Activated CD8-positive, alpha-beta memory T cell treated with anti-CD3 and anti-CD28 coated beads for 24 hours (primary cell): ENCODE measurements at regions not wholly inside any gene's neighbourhood (a gene's known extent, or its start where the extent isn't known, plus 50 kb on each side); places are given as distances from the start of the nearest gene placed in this dataset.

Experiments used
- DNase-seq: peaks from one replicate; pipeline ENCODE4 v3.0.0-alpha.2; 2020

DNA sequence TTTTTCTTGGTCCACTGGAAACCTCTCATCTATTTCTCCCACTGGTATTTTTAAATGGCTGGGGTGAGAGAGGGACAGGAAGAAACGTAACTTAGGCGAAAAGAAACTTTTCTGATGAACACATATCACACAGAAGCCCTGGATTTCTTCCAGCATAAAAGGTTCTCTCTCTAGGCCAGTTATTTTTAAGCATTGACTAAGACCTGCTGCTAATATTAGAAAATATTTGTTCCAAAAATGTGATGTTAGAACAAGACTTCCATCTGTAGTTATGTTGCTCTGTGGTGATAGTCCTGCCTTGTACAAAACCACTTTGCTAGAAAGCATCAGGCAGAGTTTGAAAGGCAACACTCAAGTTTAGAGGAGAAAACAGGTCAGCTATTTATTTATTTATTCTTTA lies 537.7 kb downstream of the MCTP2 start:
- DNase-seq: no peak

DNA sequence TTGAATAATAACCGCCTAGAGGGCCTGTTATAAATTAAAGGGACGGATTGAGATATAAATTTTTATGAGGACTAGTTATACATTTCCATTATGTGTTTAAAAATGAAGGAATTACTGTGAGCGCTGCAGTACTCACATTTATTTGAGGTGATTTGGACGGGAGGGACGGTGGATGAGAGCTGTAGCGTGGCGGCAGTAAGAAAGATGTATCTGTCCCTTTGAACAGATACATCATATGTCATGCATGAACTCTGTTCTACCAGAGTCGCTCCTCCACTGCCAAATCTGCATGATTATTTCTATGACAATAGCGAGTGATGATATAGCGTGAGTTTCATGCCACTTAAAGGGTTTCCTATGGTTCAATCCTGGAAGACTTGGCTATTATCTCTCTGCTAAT lies 538.8 kb downstream of the MCTP2 start:
- no peak for DNase-seq

DNA sequence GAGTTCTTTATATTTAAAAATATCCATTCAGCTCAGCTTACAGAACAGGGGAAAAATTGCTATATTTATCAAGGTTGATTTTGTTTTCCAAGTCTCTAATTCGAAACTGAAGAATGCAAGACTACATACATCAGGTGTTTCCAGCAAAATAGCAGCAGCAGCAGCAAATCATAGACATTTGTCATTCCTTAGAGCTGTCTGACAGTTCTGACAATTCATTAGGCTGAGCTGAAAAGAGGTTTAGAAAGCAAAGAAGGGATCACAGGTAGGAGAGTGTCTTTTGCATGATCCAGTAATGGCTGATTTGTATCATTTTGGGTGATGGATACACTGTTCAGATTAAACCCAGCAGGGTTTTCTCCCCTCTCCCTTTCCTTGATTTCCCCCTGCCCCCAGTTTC lies 545.7 kb downstream of the MCTP2 start:
- no peak for DNase-seq

DNA sequence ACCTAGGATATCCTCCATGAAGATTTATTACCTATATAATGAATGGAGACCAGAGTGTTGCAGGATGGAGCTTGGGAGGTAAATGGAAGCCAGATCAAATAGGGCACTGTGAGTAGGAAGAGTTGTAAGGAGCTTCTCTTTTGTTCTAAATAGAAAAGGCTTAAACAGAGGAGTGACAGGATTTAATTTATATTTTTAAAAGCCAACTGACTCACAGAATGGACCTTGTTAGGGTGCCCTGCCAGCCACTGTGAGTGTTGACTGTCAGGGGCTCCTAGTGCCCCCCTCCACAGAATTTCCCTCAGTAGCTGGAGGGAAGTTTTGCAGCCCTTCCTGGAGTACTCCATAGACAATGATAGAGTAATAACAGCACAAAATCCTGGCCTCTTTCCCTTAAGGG lies 547.5 kb downstream of the MCTP2 start:
- no peak for DNase-seq

DNA sequence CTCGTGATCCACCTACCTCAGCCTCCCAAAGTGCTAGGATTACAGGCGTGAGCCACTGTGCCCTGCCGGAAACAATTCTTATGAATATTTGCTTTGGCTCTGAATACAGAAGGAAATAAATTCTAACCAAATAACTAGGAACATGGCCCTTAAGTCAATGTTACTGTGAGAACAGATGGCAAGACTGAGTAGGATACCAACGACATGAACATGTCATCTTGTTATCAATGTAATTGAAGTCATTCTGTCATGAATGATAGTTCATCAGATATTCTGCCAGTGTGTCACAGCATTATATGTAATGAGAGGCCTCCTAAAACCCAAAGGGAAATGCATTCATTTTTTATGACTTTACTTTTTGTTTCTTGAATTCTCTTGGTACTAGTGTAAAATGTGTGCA lies 548.8 kb downstream of the MCTP2 start:
- DNase-seq: no peak

DNA sequence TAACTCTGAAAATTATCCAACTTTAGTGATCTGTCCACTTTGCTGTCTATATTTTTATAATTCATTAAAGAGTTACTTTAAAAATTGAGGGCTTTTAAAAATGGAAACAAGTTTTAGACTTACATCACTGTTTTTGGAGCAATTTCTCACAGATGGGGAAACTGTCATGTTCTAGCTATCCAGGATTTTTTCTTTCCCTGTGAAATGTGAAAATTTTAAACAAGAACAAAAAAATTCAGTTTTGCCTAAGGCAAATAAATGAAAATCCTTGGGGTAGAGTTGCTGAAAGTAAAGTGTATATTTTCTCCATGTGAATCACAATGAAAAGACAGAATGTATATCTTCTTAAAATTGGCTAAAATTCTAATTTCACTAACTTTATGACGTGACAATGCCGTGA lies 553.7 kb downstream of the MCTP2 start:
- DNase-seq: no peak

DNA sequence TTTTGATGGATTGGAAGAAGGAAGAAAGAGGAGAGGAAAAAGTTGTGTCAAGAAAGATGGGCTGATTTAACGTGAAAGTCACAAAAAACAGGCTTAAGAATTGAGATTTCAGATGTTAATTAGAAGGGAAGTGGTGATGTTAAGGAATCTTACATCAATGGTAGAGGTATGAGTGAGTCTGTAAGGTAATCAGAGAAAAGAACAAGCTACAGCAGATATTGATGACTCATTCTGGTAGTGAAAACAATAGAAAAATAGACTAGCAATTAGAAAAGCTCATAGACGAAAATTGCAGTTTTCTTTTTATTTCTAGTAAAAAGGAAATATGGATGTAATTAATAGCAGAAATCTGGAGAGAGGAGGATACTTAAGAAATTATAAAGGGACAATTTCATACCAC lies 559.6 kb downstream of the MCTP2 start:
- DNase-seq: no peak

DNA sequence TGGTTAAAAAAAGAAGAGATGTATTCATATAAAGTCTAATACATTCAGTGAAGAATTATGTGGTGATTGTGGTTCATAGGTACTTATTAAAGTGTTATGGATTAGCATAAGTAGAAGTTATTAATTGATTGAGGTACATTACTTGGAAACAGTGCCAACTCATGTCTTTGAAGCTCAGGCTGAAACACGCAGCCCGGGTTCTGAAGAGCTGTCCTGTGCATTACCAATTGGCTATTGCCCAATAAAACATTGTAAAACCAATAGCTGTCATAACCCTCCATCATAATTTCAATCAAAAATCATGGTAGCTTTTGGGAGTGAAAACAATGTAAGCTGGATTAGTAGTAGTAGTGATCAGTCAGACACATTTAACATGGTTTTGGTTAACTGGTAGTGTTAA lies 560.1 kb downstream of the MCTP2 start:
- DNase-seq: no peak

DNA sequence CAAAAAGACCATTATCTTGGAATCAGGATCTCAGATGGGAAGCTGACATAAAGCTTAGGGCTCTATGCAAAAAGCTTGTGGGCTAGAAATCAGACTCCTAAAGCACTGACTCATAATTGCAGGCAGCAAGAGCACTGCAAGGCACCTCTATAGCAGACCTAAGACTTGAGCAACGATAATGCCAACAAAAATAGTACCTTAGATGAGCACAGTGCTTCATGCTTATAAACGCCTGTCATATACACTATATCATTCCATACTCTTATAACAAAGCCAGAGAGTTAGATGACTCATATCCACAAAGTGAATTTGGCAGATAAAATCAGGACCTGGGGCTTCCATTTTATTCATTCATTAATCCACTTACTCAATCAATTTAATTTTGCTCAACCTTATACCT lies 560.8 kb downstream of the MCTP2 start:
- no peak for DNase-seq

DNA sequence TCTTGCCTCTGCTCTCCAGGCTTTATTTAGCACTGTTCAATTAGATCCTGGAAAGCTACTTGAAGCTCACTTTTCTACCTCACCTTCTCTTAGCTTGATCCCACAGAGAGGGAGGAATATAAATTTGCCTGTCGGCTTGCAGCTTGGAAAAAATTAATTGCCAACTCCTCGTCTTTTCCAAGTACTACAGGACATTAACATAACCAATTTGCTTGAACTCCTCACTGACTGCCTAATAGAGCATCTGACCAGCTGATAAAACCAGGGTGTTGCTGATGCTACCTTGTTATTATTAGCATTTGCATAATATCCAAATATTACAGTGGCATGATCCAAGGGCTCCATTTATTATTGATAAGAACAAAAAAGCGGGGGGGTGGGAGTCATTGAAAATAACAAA lies 561.8 kb downstream of the MCTP2 start:
- no peak for DNase-seq

DNA sequence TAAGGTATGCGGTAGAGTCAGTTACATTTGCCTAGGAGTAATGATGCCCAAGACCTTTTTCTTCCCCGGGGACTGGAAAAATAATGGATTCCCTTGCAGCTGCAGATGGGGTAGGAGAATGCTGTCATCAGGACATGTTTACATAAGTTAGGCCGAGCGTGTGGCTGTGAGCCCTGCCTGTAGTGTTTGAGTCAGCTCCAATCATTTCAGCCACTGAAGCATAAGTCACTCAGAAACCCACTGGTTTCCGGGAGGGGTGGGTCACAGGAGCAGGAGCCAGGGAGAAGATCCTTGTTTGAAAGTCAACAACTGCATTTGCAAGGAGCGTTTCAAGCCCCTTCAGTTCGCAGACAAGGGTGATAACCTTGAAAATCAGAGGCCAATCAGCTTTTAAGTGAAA lies 562.3 kb downstream of the MCTP2 start:
- DNase-seq: no peak

DNA sequence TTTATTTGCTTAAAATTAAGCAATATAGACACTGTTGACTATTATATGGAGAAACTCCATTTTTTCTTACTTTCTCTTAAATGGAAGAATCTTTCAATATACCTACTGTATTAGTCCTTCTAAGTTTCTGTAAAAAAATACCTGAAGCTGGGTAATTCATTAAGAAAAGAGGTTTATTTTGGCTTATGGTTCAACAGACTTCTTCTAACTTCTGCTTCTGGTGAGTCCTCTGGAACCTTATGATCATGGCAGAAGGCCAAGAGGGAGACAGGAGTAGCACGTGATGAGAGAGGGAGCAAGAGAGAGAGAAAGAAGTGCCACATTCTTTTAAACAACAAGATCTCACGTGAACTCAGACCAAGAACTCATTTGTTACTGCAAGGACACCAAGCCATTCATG lies 573.3 kb downstream of the MCTP2 start:
- DNase-seq: no peak

DNA sequence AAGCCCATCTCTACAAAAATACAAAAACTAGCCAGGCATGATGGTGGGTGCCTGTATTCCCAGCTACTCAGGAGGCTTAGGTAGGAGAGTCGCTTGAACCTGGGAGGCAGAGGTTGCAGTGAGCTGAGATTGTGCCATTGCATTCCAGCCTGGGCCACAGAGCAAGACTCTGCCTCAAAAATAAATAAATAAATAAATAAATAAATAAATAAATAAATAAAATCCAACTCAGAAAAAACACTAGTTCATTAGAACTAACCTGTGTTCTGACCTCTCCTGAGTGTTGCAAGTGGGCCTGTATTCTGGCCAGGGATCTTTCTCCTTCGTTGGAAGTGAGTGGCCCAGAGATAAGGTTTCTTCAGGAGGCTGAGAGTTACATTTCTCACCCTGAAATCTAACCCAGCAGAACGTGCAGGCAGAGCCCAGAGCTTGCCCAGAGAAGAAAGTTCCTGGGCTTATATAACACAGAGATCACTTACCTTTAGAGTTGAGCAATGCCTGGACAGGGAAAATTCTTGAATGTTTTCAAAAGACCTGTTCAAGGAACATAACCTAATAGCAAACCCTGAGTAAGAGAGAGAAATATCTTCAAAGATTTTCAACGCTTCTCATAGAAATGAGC lies 583.9 kb downstream of the MCTP2 start:
- DNase-seq: no peak

DNA sequence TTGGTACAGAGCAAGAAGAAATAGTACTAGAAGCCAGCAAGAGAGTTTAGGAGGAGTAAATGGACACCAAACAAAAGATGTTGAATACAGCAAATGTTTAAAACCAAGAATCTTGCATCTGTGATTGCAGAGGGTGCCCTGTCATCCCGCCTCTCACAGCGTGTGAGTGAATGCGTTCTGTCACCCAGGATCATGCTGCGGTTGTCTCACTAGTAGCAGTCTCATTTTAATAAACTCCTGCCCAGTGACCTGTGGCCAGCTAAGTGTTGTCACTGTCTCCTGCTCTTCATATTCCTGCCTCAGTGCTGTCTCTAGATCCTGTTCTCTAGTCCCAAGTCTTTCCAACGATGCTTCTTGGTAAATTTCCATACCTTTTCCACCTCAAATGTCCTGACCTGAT lies 584.6 kb downstream of the MCTP2 start:
- no peak for DNase-seq

DNA sequence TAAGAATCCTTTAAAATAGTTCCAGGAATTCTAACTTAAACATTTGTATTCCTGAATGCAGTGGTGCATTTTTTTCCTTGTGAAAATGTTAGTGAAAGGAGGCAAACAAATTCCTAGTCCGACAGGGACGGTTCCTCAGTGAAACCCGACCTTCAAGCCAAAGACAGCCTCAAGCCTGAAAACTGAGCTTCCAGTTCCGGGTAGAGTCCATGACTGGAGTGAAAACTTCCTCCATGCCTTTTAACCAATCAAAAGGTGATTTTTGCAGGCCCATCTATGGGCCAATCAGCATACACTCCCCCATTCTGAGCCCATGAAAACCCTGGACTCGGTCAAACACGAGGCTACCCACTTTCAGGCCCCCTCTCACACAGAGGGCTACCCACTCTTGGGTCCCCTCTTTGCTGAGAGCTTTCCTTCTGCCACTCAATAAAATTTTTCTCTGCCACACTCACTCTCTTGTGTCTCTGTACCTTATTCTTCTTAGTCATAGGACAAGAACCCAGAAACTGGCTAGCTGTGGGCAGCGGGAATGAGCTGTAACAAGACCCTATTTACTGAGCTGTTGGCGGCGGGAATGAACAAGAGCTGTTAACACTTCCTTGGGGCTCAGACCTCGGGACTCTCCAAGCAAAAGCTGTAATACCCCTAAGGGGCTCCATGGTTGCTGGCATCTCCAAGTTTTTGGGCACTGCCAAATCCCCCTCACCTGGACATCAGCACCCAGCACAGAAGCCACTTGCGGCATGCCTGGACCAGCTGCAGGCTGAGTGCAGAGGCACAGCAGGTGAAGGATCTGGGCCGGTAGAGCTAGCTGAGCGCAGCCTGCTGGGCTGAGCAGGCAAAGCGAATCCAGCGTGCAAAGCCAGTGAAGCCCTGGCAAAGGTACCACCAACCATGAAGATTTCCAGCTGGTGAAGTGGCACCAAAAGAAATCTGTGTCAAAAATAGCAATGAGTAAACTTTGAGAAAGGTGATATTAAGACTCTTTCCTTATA lies 598.8 kb downstream of the MCTP2 start:
- DNase-seq: no peak

DNA sequence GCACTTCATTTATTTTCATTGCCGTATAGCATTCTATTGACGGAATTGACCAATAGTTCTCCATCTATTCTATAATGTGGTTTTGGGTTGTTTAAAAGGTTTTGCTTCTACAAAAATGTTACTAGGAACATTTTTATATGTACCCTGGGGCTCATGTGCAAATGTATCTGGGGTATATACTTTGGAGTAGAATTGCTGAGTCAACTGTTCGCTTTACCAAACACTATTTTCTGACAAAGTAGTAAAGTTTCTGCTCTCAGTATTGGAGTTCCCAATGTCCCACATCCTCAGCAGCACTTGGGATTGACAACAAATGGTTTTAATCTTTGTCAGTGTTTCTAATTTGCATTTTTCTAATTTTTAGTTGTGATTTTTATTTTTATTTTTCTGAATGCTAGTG lies 602.6 kb downstream of the MCTP2 start:
- DNase-seq: no peak

DNA sequence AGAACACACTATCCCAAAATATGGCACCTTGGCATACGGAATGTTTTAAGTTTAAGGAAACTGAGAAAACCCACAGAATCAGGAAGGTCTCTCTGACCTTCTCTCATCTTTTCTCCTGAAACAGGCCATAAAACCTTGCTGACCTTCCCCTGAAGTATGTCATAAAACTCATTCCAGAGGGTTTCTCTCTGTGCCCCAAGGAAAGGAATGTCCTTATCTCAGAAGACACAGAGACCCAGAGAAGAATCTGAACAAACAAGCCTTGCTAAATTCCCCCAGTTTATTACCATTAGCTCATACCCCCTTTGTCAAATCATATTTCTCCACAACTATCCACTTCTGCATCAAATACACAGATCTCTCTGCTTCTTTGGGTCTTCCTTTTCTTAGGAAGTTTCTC lies 603.1 kb downstream of the MCTP2 start:
- no peak for DNase-seq

DNA sequence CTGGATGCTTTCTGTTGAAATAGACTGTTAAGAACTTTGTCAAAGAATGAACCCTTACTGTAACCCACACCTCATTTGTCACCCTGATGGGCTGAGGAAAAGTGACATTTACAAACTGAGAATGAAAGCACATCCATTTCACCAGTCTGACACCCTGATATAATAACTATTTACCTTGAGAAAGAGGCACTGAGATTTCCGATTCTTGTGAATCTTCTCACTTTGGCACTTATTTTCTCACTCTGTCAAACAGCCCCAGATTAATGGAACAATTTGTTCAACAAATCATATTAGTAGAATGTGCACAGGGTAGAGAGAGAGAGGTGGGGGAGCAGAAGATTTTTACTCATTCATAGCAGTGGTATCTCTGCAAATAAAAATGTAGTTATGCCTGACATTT lies 606.9 kb downstream of the MCTP2 start:
- no peak for DNase-seq

DNA sequence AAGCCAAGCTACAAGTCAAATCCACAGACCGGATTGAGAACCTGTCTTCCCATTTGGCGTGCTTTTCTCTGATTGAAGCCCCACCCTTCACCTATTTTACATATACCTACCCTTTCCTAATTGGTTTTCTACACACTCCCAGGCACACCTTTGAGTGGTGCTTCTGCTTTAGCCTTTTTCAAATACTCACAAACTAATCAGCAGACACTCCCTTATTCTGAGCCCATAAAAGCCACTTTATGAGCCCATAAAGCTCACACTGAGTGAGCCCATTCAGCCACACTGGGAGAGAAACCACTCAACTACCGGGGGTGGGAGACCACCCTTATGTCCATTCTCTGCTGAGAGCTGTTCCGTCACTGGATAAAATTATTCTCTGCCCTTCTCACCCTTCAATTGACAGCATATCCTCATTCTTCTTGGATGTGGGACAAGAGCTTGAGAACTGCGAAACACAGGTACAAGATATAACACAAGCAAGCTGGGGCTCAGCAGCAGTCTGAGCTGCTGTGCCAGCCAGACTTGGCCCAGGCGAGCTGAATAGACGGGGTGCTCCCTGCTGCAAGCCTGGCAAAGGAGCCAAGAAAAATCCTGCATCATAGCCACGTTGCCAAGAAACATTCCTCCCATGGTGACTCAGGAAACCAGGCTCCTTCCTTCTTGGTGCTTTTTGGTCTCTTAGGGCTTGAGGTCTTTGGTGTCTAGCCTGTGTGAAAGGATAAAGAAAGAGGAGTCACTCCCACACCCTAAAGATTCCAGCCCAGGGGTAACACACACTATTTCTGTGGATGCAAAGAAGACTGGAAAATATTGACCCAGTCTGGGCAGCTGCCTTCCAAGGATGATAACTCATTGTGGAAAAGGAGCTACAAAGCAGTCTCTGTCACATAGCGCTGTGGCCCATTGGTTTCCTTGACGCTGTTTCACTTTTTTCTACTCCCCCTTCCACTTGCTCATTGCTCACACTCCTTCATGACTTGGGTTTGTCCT lies 609.7 kb downstream of the MCTP2 start:
- no peak for DNase-seq

DNA sequence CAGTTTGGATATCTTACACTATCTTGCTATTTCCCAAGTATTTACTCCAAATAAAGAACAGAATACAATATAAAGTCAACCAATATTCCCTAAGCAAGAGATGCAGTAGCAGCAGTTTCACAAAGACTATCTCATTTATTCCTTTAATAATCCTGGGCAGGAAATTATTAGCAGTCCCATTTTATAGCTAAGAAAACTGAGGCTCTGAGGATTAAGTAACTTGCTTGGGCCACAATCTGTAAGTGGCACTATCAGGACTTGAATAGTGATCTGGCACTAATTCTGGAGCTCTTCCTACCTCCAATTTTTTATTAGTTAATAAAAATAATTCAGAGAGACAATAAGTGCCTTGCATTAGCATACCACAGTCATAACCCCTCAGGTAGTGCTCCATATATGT lies 611.7 kb downstream of the MCTP2 start:
- DNase-seq: no peak

DNA sequence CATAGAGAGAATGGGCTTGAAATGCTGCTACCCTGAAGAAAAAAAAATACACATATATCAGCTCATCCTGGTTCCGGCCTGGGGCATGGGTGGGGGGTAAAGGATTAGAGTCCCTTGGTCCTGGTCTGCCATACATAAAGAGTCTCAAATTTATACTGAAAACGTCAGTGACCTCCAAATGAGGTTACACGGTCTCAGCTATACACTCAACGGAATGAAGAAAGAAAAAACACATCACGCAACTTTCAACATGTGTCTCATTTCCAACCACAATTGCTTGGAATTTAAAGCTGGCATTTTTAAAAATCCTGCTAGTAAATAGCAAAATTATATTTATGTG lies 612.8 kb downstream of the MCTP2 start:
- DNase-seq: no peak

DNA sequence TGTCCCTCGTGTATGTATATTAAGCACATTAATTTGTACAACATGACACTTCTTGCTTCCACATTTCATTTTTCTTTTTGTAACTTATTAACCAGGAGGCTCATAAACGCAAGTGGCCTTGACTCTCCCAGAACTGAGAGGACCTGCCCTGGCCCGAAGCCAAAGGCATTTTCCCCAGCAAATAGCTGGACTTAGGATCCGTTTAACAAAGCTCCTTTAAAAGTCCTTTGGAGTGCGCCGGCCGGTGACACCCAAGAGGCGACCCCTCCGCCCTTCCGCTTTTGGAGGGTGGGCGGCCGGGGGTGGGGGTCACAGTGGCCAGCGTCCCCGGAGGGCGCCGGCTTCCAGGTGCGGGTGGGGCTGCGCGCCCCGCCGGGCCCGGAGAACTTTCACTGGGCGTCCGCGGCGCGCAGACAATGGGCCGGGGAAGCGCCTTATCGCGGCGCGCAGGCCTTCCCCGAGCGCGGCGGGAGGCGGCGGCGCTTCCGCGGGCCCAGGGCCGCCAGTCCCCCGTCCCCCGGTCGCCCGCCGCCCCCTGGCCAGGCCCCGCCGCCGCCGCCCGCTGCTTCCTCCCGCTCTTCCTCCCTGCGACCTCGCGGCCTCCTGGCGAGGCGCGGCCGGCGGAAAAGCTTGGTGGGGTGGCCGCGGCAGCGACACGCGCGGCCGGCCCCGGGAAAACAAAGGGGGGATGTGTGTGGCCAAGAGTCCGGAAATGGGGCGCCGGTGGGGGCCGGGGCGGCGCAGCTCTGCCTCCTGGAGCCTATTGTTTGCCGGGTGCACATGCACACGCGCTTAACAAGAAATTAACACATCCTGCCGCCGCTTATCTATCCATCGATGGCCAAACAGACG lies 613.4 kb downstream of the MCTP2 start:
- DNase-seq: no peak

DNA sequence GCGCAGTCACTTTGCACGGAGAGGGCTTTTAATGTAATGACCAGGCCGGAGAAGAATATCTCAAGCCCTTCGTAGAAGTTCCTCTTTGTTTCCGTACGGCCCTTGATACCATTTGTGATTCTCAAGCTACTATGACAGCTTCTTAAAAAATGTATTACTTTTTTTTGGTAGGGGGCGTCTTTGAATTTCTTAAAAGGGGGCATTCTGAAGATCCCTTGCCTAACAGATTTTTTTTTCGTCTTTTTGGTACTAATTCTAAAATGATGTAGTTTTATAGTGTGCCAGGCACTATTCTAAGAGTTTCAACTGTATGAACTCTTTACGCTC lies 614.0 kb downstream of the MCTP2 start:
- no peak for DNase-seq
